Stimulated activated CD4-positive, alpha-beta T cell treated with anti-CD3 and anti-CD28 coated beads, Interleukin-12 subunit alpha, Interleukin-12 subunit beta, amount 100 ng/mL, for 4 hours (primary cell): ENCODE measurements at regions not wholly inside any gene's neighbourhood (a gene's known extent, or its start where the extent isn't known, plus 50 kb on each side); places are given as distances from the start of the nearest gene placed in this dataset.

ENCODE experiments used
- DNase-seq: peaks from one replicate; pipeline ENCODE4 v3.0.0-alpha.2; 2020

- no peak for DNase-seq
These were observed 196.2 kb upstream of the ELL2 start for GRCh38 chr5:96157841-96158291.

GRCh38 chr5:96157077-96157780 lies 195.6 kb upstream of the ELL2 start:
- DNase-seq, result no peak

- DNase-seq, result no peak
These were observed 193.5 kb upstream of the ELL2 start for GRCh38 chr5:96155147-96155546.

- DNase-seq, result no peak
These were observed 190.2 kb upstream of the ELL2 start for GRCh38 chr5:96151891-96152290.

- no peak for DNase-seq
These were observed 188.4 kb upstream of the ELL2 start for GRCh38 chr5:96150007-96150406.

- DNase-seq, result no peak
These were observed 187.9 kb upstream of the ELL2 start for GRCh38 chr5:96149546-96149945.

- DNase-seq, result no peak
These were observed 187.4 kb upstream of the ELL2 start for GRCh38 chr5:96149021-96149420.

- DNase-seq, result no peak
These were observed 186.7 kb upstream of the ELL2 start for GRCh38 chr5:96148376-96148775.

- no peak for DNase-seq
These were observed 186.2 kb upstream of the ELL2 start for GRCh38 chr5:96147866-96148265.

- no peak for DNase-seq
These were observed 185.0 kb upstream of the ELL2 start for GRCh38 chr5:96146675-96147074.

- no peak for DNase-seq
These were observed 182.6 kb upstream of the ELL2 start for GRCh38 chr5:96144289-96144688.

GRCh38 chr5:96143450-96143849 lies 181.8 kb upstream of the ELL2 start:
- DNase-seq, result no peak

GRCh38 chr5:96142786-96143434 lies 181.3 kb upstream of the ELL2 start:
- DNase-seq, result no peak

- no peak for DNase-seq
These were observed 180.6 kb upstream of the ELL2 start for GRCh38 chr5:96142184-96142781.

GRCh38 chr5:96141749-96142148 lies 180.1 kb upstream of the ELL2 start:
- DNase-seq, result no peak

GRCh38 chr5:96140496-96140895 lies 178.8 kb upstream of the ELL2 start:
- DNase-seq, result no peak

- DNase-seq, result no peak
These were observed 178.4 kb upstream of the ELL2 start for GRCh38 chr5:96140084-96140483.

- no peak for DNase-seq
These were observed 173.2 kb upstream of the ELL2 start for GRCh38 chr5:96134886-96135285.

GRCh38 chr5:96133341-96134079 lies 171.9 kb upstream of the ELL2 start:
- DNase-seq, result no peak

- no peak for DNase-seq
These were observed 167.6 kb upstream of the ELL2 start for GRCh38 chr5:96129276-96129675.

GRCh38 chr5:96128204-96128864 lies 166.7 kb upstream of the ELL2 start:
- no peak for DNase-seq

GRCh38 chr5:96127538-96127937 lies 165.9 kb upstream of the ELL2 start:
- no peak for DNase-seq
